Esophagus muscularis mucosa (tissue), 4 donors: ENCODE measurements at regions not wholly inside any gene's neighbourhood (a gene's known extent, or its start where the extent isn't known, plus 50 kb on each side); places are given as distances from the start of the nearest gene placed in this dataset.
"Not testable (repeated sequence)": the region's sequence is repeated elsewhere in the genome, so short reads cannot be mapped to it uniquely, and the experiment has no call there.

ENCODE experiments used
- DNase-seq: peaks from one replicate; pipeline ENCODE4 v3.0.0-alpha.2; 2017; ENCODE audit errors: extremely low spot score
- H3K27ac ChIP-seq, 4 donors: fragments of 200-600 bp; sonication (generic); replicated peaks in 1 of 4; 1 replicate in 3 of 4; 2 replicates in 1 of 4; pipeline ENCODE4 v1.5.1; 2016 to 2019; ENCODE audit warnings: mild to moderate bottlenecking in 1 of 4
- H3K27me3 ChIP-seq, 4 donors: fragments of 200-600 bp; sonication (generic); one replicate each; pipeline versions ENCODE4 v1.5.1 to v1.6.0; 2016 to 2019
- H3K36me3 ChIP-seq, 4 donors: fragments of 200-600 bp; sonication (generic); one replicate each; pipeline ENCODE4 v1.5.1; 2016 to 2019
- H3K4me1 ChIP-seq, 4 donors: fragments of 200-600 bp; sonication (generic); one replicate each; pipeline ENCODE4 v1.5.1; 2016 to 2019
- H3K4me3 ChIP-seq, 4 donors: fragments of 200-600 bp; sonication (generic); 1 replicate in 2 of 4; 2 replicates in 2 of 4; pipeline ENCODE4 v1.5.1; 2016 to 2019; ENCODE audit warnings: mild to moderate bottlenecking in 4 of 4, moderate library complexity in 1 of 4
- H3K9me3 ChIP-seq, 4 donors: fragments of 200-600 bp; sonication (generic); 1 replicate in 3 of 4; 2 replicates in 1 of 4; pipeline ENCODE4 v1.5.1; 2016 to 2019
- EP300 ChIP-seq: sonication (generic); formaldehyde crosslinking; IDR thresholded peaks from one replicate; pipeline ENCODE4 v1.6.1; 2017; ENCODE audit warnings: antibody characterized with exemption
- POLR2A ChIP-seq: fragments of 450-650 bp; IDR thresholded peaks from one replicate; pipeline ENCODE4 v1.6.1; 2017; ENCODE audit warnings: antibody characterized with exemption, moderate library complexity, mild to moderate bottlenecking, low read depth
- POLR2AphosphoS5 ChIP-seq, 2 donors: sonication (generic); formaldehyde crosslinking; IDR thresholded peaks; one replicate each; pipeline ENCODE4 v1.6.1; 2017; ENCODE audit warnings: antibody characterized with exemption in 2 of 2
- WGBS: methylation state at CpG from one replicate; pipeline ENCODE4 v1.1.5; 2018; 5-methylcytosine and 5-hydroxymethylcytosine counted together
- intact Hi-C: fragments of 100-400 bp; cut with DNase I; formaldehyde crosslinking; loops from one replicate; pipeline ENCODE4 v1.15.1; 2023
- TF ChIP-seq, protein P1 (sequence below), 3 experiments: fragments of 200-600 bp in 2 of 3; fragments of 450-650 bp in 1 of 3; sonication (generic) in 2 of 3; IDR thresholded peaks; one replicate each; pipeline ENCODE4 v1.5.1; 2017 to 2019; ENCODE audit warnings: antibody characterized with exemption in 3 of 3, mild to moderate bottlenecking in 2 of 3, moderate library complexity in 1 of 3

DNA sequence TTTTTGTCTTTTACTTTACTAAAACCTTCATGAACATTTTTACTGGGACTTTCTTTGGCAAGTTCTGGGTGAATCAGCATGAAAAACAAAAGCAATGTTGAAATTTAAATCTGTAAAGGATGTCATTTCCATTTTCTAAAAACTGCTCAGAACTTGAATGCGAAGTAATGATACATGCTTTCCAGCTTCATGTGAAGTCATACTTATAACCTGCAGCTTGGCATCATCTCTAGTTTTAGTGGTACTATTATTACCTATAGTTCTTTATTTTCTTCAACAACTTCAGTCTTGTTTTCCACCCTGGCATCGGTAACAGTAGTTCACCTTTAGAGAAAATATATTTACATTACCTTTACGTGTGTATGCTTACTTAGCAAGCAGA, 421.4 kb upstream of the DIPK2B start:
- TF ChIP-seq EP300 (no peak), POLR2A (no peak)
- no peaks in the 10 kb centered on the region for H3K9me3 ChIP-seq
- peak overlapping the region in 3 of 4 donors; percentile 58 to 75 (median 69) for H3K27ac ChIP-seq
- no peak overlapping the region for H3K4me3 ChIP-seq
- H3K4me1 ChIP-seq = peaks cover 0 to 11% (median 7%) of the 10 kb centered on the region in 4 donors
- intact Hi-C loops = no loop called here
- no peaks in the 10 kb centered on the region for H3K36me3 ChIP-seq
- H3K27me3 ChIP-seq = no peaks in the 10 kb centered on the region
- DNase-seq = no peak
- WGBS = 74% methylated on average over 3 of the region's 3 CpGs

- no peak for DNase-seq
- Histone ChIP-seq H3K4me1 (peaks cover 0 to 11% (median 7%) of the 10 kb centered on the region in 4 donors), H3K27me3 (no peaks in the 10 kb centered on the region), H3K27ac (no peak overlapping the region), H3K9me3 (no peaks in the 10 kb centered on the region), H3K36me3 (no peaks in the 10 kb centered on the region), H3K4me3 (no peak overlapping the region)
- 59% methylated on average over 7 of the region's 7 CpGs for WGBS
- TF ChIP-seq, protein P1, sequence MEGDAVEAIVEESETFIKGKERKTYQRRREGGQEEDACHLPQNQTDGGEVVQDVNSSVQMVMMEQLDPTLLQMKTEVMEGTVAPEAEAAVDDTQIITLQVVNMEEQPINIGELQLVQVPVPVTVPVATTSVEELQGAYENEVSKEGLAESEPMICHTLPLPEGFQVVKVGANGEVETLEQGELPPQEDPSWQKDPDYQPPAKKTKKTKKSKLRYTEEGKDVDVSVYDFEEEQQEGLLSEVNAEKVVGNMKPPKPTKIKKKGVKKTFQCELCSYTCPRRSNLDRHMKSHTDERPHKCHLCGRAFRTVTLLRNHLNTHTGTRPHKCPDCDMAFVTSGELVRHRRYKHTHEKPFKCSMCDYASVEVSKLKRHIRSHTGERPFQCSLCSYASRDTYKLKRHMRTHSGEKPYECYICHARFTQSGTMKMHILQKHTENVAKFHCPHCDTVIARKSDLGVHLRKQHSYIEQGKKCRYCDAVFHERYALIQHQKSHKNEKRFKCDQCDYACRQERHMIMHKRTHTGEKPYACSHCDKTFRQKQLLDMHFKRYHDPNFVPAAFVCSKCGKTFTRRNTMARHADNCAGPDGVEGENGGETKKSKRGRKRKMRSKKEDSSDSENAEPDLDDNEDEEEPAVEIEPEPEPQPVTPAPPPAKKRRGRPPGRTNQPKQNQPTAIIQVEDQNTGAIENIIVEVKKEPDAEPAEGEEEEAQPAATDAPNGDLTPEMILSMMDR (IDR thresholded peaks at IDR 0.05) = no peak
- intact Hi-C loops = no loop called here
Observed at GRCh38 chrX:45621376-45622041, 420.8 kb upstream of the DIPK2B start.

DNA sequence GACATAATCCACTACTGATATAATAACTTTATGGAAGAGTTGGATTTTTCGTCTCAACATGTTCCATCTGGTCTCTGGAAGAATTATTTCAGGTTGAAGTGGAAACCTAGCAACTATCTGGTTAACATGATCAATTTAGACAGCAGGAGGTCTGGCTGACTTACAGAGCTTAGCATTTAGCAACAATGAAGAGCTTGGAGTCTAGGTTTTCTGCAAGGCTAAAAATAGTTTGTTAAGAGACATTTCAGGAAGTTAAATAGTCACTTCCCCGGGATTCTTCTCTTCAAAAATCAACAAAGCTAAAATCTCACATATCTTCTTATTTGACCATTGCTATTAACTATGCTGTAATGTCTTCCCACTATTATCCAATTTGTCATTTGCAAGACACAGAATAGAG, 418.6 kb upstream of the DIPK2B start:
- no peaks in the 10 kb centered on the region for H3K36me3 ChIP-seq
- no peak overlapping the region for H3K4me3 ChIP-seq
- no peak for TF ChIP-seq POLR2A
- TF ChIP-seq EP300 = no peak
- TF ChIP-seq POLR2AphosphoS5 (IDR thresholded peaks at IDR 0.05) = no peak
- TF ChIP-seq, protein P1 (IDR thresholded peaks at IDR 0.05) = no peak
- intact Hi-C loops = no loop called here
- no peak for DNase-seq
- peaks cover 0 to 11% (median 7%) of the 10 kb centered on the region in 4 donors for H3K4me1 ChIP-seq
- H3K27ac ChIP-seq = no peak overlapping the region
- no peaks in the 10 kb centered on the region for H3K27me3 ChIP-seq
- H3K9me3 ChIP-seq = no peaks in the 10 kb centered on the region
- 26% methylated on average over 2 of the region's 2 CpGs for WGBS

- H3K4me1 ChIP-seq, H3K4me3 ChIP-seq, intact Hi-C loops, DNase-seq, H3K36me3 ChIP-seq, H3K27me3 ChIP-seq, H3K27ac ChIP-seq: not testable (repeated sequence)
- peaks cover 0 to 15% (median 0%) of the 10 kb centered on the region in 4 donors for H3K9me3 ChIP-seq
- WGBS = 87% methylated on average over 8 of the region's 8 CpGs
Observed at GRCh38 chrX:45615591-45615990, 414.9 kb upstream of the DIPK2B start.

- no peaks in the 10 kb centered on the region for H3K36me3 ChIP-seq
- no peaks in the 10 kb centered on the region for H3K27me3 ChIP-seq
- DNase-seq = no peak
- H3K27ac ChIP-seq = no peak overlapping the region
- 58% methylated on average over 2 of the region's 2 CpGs for WGBS
- H3K4me1 ChIP-seq = no peaks in the 10 kb centered on the region
- intact Hi-C loops = no loop called here
- no peak overlapping the region for H3K4me3 ChIP-seq
- H3K9me3 ChIP-seq = peaks cover 0 to 15% (median 0%) of the 10 kb centered on the region in 4 donors
- TF ChIP-seq POLR2AphosphoS5 (IDR thresholded peaks at IDR 0.05) = no peak
- TF ChIP-seq, protein P1 (IDR thresholded peaks at IDR 0.05) = no peak
- TF ChIP-seq POLR2A = no peak
- TF ChIP-seq EP300 = no peak
Observed at GRCh38 chrX:45614853-45615252, 414.2 kb upstream of the DIPK2B start.

- intact Hi-C loops = no loop called here
Observed at GRCh38 chrX:45602151-45602550, 401.5 kb upstream of the DIPK2B start.

More at GRCh38 chrX:45602151-45602550, 401.5 kb upstream of the DIPK2B start:
- TF ChIP-seq POLR2AphosphoS5 (IDR thresholded peaks at IDR 0.05) (peak in 1 of 2 donors; percentile 11), EP300 (no peak)
- 42% methylated on average over 2 of the region's 2 CpGs for WGBS
- Histone ChIP-seq H3K4me3 (no peak overlapping the region), H3K4me1 (peaks cover 0 to 19% (median 13%) of the 10 kb centered on the region in 4 donors), H3K36me3 (no peaks in the 10 kb centered on the region), H3K9me3 (peaks cover 0 to 17% (median 0%) of the 10 kb centered on the region in 4 donors), H3K27me3 (no peaks in the 10 kb centered on the region), H3K27ac (peak overlapping the region; percentile 12 to 59 (median 24))
- no peak for DNase-seq
